ENCODE measurements at regions not wholly inside any gene's neighbourhood (a gene's known extent, or its start where the extent isn't known, plus 50 kb on each side); places are given as distances from the start of the nearest gene placed in this dataset.

DNA sequence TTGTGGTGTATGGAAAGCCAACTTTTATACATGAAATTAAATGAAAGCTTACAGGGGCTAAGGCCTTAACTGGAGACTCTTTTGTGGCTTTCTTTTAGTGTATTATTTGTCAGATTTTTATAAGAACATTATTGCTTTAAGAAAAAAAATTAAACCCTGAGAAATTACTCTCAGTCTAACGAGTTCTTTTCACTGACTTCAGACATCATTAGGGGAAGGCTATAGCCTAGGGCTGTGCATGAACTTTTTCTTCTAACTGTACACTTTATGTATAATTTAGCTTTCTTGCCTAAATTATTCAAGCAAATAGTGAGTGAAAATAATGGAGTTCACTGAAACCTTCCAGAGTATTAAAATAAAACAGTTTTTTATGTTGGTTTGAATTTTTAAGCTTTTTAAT, 151.1 kb upstream of the MEIS1 start:
- TF ChIP-seq CTCF (conservative IDR thresholded peaks at IDR 0.05; ENCODE audit: low read length) (no peak), EZH2phosphoT487 (IDR thresholded peaks at IDR 0.05; ENCODE audit: borderline replicate concordance) (no peak)

Data from Loucy (cell line).